ENCODE measurements at regions not wholly inside any gene's neighbourhood (a gene's known extent, or its start where the extent isn't known, plus 50 kb on each side); places are given as distances from the start of the nearest gene placed in this dataset.

- TF ChIP-seq CTCF (IDR thresholded peaks at IDR 0.05) (no peak), EZH2 (IDR thresholded peaks at IDR 0.05) (no peak), EZH2phosphoT487 (IDR thresholded peaks at IDR 0.05) (no peak)
Observed at GRCh38 chr13:85521657-85522056, 277.6 kb downstream of the SLITRK6 start.
